Nucleus accumbens (tissue), 56 donors: ENCODE measurements at regions not wholly inside any gene's neighbourhood (a gene's known extent, or its start where the extent isn't known, plus 50 kb on each side); places are given as distances from the start of the nearest gene placed in this dataset.
A peak's percentile ranks its signal among the peaks of the same experiment; 100 is the strongest.

Experiments used
- DNase-seq, 56 donors: peaks; one replicate each; lab custom pipeline; 2025; lab: John Stamatoyannopoulos, UW

GRCh38 chr4:144302704-144303536 is 162.4 kb upstream of the GYPA start:
- no peak for DNase-seq

DNA sequence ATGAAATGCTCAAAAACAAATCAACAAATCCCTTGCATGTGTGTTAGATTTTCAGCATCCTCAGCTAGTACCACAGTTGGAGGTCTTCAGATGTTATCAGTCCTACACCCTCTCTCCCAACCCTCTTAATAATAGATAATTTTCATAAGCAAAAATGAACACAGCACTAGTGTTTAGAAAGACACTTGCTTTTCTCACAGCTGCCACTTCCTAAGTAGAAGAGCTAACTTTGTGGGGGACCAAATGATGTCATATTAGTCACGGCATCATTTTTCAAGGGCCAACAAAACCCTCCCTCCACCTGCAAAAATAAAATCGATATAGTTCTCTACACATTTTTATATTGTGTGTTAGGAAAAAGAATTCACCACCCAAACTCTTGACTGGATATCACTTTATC is 163.5 kb upstream of the GYPA start:
- DNase-seq, result no peak

DNA sequence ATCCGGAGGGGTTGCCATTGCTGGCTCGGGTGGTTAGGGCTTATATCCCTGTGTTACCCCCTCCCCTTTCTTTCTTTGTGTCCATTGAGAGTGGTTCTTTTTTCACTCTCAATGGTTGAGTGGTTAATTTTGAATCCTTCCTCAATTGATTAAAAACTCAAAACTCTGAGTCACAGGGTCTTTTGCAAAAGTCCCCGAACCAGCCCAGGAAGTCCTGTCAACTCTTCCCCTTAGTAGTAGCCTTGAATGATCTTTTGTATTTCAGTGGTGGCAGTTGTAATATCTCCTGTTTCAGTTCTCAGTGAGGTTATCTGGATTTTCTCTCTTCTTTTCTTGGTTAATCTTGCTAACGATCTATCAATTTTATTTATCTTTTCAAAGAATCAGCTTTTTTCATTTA is 170.0 kb upstream of the GYPA start:
- DNase-seq, result no peak

- no peak for DNase-seq
Measured at GRCh38 chr4:144313370-144313769, 172.9 kb upstream of the GYPA start.

DNA sequence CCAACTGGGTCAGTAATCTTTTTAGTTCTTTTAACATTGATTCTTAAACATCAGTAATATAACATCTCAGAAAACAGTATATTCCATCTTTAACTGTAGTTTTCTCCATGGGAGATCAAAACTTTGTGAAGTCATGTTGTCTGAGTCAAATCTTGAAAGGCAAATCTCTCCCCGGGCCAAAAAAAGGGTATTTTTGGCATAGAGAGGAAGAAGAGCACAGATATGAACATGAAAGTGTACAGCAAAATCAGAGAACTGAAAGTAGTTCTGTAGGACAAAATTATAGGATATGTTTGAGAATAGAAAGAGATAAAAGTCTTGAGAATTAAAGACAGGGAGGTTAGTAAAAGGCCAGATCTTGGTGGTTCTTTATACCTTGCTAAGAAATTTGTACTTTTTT is 176.4 kb upstream of the GYPA start:
- no peak for DNase-seq

GRCh38 chr4:144318797-144319196 is 178.3 kb upstream of the GYPA start:
- DNase-seq, result no peak

GRCh38 chr4:144336633-144337032 is 196.1 kb upstream of the GYPA start:
- no peak for DNase-seq

- no peak for DNase-seq
Measured at GRCh38 chr4:144338148-144338547, 197.6 kb upstream of the GYPA start.

GRCh38 chr4:144338834-144339233 is 198.3 kb upstream of the GYPA start:
- no peak for DNase-seq

- DNase-seq, result no peak
Measured at GRCh38 chr4:144340931-144341330, 200.4 kb upstream of the GYPA start.

GRCh38 chr4:144342949-144343760 is 202.6 kb upstream of the GYPA start:
- DNase-seq, result no peak

DNA sequence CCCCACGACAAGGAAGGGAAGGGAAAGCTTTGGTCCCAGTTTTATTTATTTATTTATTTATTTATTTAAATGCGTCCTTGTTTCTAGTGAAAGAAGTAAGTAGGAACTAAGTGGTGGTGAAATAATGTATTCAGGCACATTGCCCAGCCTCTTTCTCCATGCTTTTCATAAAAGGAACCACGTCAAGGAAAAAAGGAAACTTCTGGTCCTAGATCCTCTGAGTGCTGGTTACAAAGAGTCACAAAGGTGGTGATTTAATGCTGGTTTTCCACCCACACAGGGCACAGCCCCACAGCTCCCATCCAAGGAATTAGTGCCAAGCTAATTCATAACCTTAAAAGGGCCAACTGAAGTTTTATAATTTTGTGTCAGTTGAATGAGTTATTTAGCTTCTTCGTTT is 206.6 kb upstream of the GYPA start:
- peak in 12 of 56 donors; percentile 6 to 69 (median 14) for DNase-seq

DNA sequence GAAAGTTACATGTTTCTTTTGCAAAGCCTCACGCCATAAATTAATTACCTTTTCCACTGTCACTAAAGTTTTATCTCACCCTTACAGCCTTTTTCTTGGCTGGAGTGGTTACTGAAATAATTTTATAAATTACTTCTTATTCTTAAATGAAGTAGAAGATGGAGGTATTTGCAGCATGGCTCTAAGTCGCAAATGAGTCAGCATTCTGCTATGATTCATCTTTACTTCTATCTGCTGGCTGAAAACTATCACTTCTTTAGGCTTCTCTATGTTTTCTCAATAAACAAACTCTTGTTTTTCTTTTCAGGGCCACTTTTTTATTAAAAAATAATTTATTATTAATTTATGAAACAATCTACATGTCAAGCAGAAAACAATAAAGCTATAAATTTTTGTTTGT is 210.2 kb upstream of the GYPA start:
- no peak for DNase-seq

DNA sequence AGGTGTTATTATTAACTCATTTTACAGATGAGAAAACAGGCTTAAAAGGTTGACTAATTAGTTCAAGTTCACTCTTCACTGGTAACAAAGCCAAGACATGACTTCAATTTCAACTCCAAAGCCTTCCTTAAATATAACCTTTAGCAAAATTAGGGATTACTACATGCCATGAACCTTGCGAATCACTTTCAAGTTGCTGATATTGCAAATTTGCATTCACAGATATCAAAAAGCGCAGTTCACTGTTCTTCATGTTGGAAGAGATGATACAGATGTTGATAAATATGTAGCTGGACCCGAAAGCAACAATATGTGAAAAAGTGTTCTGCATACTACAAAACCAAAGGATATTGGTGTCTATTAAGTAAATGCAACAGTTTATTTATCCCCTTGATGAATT is 210.8 kb upstream of the GYPA start:
- no peak for DNase-seq

DNA sequence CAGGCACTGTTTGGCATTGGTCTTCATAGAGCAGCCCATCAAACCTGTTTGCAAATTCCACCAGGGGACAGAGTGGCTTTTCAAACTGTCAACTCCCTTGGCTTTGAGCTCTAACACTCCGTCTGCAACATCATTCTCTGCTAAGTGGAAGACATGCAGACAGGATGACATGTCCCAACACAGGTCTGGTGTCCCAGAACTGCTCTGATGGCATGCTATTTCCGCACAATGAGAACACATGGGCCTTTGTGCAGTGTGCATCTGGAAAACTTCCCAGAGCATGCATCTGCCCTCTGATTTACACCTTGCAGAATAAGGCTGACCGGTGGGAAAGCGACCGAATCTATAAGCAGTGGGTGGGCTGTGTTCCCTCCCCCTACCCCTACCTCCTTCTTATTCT is 212.8 kb upstream of the GYPA start:
- DNase-seq, result peak in 4 of 56 donors; percentile 0 to 12 (median 5)

- peak in 11 of 56 donors; percentile 2 to 18 (median 6) for DNase-seq
Measured at GRCh38 chr4:144355811-144356757, 215.6 kb upstream of the GYPA start.

DNA sequence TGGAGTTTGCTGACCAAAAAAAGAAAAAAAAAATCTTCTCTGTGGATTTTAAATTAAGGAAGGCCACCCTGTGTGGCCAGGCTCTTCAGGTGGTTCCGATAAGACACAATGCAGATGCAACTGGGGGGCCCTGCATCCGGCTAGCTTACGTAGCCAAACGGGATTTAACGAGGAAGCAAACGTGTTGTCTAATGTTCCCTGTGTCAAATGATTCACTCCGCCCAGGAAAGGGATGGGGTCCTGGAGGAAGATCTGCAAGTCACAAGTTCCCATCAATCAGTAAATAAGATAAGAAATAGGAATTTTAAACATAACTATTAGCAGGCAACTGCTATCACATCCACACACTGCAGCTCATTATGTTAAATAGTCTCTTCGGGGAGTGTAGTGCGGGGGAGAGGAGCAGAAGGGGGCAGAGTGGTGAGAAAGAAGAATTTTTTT is 216.4 kb upstream of the GYPA start:
- DNase-seq, result peak in 7 of 56 donors; percentile 2 to 25 (median 9)

GRCh38 chr4:144357975-144358374 is 217.5 kb upstream of the GYPA start:
- DNase-seq, result no peak

- DNase-seq, result no peak
Measured at GRCh38 chr4:144360146-144360793, 219.8 kb upstream of the GYPA start.

DNA sequence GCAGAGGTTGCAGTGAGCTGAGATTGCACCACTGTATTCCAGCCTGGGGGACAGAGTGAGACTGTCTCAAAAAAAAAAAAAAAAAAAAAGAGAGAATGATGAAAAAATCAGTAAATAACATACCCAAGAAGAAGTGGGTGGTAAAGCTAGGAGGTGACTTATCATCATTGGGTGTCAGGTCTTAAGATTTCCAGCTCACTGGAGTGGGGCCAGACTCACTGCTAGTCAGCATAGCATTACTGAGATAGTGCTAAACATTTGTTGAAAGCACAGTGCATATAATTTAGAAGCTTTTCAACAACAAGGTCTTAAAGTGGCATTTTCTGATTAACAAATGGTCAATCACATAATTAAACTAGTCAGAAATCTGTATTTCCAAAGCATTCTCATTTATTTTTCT is 221.8 kb upstream of the GYPA start:
- DNase-seq, result no peak
